ENCODE measurements at regions not wholly inside any gene's neighbourhood (a gene's known extent, or its start where the extent isn't known, plus 50 kb on each side); places are given as distances from the start of the nearest gene placed in this dataset.

- in situ Hi-C loops (cut with HindIII; ENCODE audit: low sequenced_read_pairs) = no loop called here
These were observed 139.9 kb downstream of the LACC1 start for GRCh38 chr13:44019651-44020050.

- in situ Hi-C loops (cut with HindIII; ENCODE audit: low sequenced_read_pairs) = no loop called here
These were observed 141.7 kb downstream of the LACC1 start for GRCh38 chr13:44021422-44021821.

GRCh38 chr13:44022196-44022595 lies 142.5 kb downstream of the LACC1 start:
- in situ Hi-C loops (cut with HindIII; ENCODE audit: low sequenced_read_pairs) = no loop called here

GRCh38 chr13:44024167-44024845 lies 144.6 kb downstream of the LACC1 start:
- in situ Hi-C loops (cut with HindIII; ENCODE audit: low sequenced_read_pairs) = no loop called here

GRCh38 chr13:44024846-44025195 lies 145.1 kb downstream of the LACC1 start:
- in situ Hi-C loops (cut with HindIII; ENCODE audit: low sequenced_read_pairs) = loop anchor here (25.0 kb wide), 2 partner anchors 113 to 437 kb away; no protein-coding TSS in a partner anchor

- in situ Hi-C loops (cut with HindIII; ENCODE audit: low sequenced_read_pairs) = loop anchor here (25.0 kb wide), 2 partner anchors 114 to 436 kb away; no protein-coding TSS in a partner anchor
These were observed 146.5 kb downstream of the LACC1 start for GRCh38 chr13:44026194-44026593.

DNA sequence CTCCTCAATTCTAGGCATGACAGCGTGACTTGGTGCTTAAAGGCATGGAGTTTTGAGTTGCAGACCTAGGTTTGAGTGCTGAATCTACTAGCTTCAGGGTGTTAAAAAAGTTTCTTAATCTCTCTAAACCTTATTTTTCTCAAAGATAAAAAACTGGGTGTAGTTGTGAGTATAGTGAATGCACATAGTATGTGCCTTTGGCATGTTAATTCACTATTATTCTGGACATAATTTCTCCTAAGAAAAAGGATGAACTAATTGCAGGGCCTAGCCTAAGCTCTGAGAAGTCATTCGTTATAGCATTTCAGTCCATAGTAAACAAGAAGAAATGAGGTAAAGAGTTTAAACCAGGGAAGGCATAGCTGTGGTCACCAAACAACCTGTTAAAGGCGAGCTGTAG lies 149.0 kb downstream of the LACC1 start:
- in situ Hi-C loops (cut with HindIII; ENCODE audit: low sequenced_read_pairs) = loop anchor here (25.0 kb wide), 2 partner anchors 116 to 434 kb away; no protein-coding TSS in a partner anchor

GRCh38 chr13:44030615-44031014 lies 150.9 kb downstream of the LACC1 start:
- in situ Hi-C loops (cut with HindIII; ENCODE audit: low sequenced_read_pairs) = loop anchor here (5.0 to 25.0 kb wide), 4 partner anchors 57 to 432 kb away; no protein-coding TSS in a partner anchor

GRCh38 chr13:44031555-44031954 lies 151.9 kb downstream of the LACC1 start:
- in situ Hi-C loops (cut with HindIII; ENCODE audit: low sequenced_read_pairs) = loop anchor here (5.0 to 25.0 kb wide), 4 partner anchors 56 to 431 kb away; no protein-coding TSS in a partner anchor

- in situ Hi-C loops (cut with HindIII; ENCODE audit: low sequenced_read_pairs) = loop anchor here (5.0 to 25.0 kb wide), 4 partner anchors 54 to 429 kb away; no protein-coding TSS in a partner anchor
These were observed 153.1 kb downstream of the LACC1 start for GRCh38 chr13:44032802-44033201.

DNA sequence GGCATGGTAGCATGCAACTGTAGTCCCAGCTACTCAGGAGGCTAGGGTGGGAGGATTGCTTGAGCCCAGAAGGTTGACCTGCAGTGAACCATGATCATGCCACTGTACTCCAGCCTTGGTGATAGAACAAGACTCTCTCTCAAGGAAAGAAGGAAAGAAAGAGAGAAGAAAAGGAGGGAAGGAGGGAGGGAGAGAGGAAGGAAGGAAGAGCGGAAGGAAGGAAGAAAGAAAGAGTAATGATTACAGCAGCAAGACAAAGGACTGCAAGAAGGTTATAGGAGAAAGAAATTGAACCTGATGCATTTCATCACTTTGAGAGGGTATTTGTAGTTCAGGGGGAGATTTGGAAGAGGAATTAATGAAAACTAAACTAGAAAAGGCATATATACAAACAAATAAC lies 155.7 kb downstream of the LACC1 start:
- in situ Hi-C loops (cut with HindIII; ENCODE audit: low sequenced_read_pairs) = loop anchor here (25.0 kb wide), 2 partner anchors 123 to 427 kb away; no protein-coding TSS in a partner anchor

- in situ Hi-C loops (cut with HindIII; ENCODE audit: low sequenced_read_pairs) = loop anchor here (25.0 kb wide), 2 partner anchors 128 to 422 kb away; no protein-coding TSS in a partner anchor
These were observed 160.5 kb downstream of the LACC1 start for GRCh38 chr13:44040070-44040817.

- in situ Hi-C loops (cut with HindIII; ENCODE audit: low sequenced_read_pairs) = loop anchor here (25.0 kb wide), 2 partner anchors 128 to 422 kb away; no protein-coding TSS in a partner anchor
These were observed 161.1 kb downstream of the LACC1 start for GRCh38 chr13:44040818-44041100.

DNA sequence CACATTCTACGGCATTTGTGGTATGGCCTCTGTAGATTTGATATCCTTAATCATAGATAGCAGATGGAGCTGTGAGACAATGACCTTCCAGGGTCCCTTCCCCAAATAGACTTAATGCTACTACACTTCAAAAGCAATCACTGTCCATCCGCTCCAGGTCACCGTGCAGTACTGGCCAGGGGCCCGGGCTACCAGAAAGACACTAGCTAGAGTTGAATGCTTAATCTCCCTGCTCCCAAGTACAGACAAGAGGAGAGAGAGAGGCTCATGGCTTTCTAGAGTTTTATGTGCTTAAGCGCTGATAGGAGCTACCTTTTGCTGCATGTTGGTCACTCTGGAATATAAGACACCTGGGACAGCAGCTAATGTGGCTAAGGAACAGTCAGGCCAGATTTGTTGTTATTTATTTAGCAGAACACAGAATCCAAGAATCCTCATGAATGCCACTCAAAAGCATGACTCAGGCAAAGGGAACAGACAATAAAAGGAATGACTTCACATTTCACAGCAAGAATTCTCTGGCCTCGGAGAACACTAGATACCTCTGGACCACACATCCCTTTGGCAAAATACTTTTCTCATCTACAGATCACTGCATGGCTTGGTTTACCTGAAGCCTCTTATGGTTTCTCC lies 165.0 kb downstream of the LACC1 start:
- in situ Hi-C loops (cut with HindIII; ENCODE audit: low sequenced_read_pairs) = loop anchor here (25.0 kb wide), 2 partner anchors 132 to 418 kb away; no protein-coding TSS in a partner anchor

DNA sequence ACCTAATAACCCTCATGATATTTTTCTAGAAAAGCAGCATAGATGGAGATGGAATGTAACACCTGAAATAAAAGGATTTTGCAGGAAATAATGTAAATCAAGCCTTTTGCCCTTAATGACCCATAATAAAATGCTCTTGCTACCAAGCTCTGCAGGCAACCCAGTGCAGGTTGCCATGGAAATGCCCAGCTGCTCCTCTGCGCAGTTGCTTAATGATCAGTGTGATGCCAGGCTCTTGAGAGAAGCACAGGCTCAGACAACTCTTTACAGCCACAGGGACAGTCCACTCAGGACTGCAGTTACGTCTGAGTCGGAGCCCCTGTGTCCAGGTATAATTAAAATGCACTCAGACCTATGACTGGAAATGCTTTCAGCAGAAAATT lies 165.5 kb downstream of the LACC1 start:
- in situ Hi-C loops (cut with HindIII; ENCODE audit: low sequenced_read_pairs) = loop anchor here (25.0 kb wide), 2 partner anchors 133 to 417 kb away; no protein-coding TSS in a partner anchor

- in situ Hi-C loops (cut with HindIII; ENCODE audit: low sequenced_read_pairs) = loop anchor here (25.0 kb wide), 2 partner anchors 134 to 416 kb away; no protein-coding TSS in a partner anchor
These were observed 166.7 kb downstream of the LACC1 start for GRCh38 chr13:44046428-44046827.

- in situ Hi-C loops (cut with HindIII; ENCODE audit: low sequenced_read_pairs) = loop anchor here (25.0 kb wide), 2 partner anchors 136 to 414 kb away; no protein-coding TSS in a partner anchor
These were observed 168.6 kb downstream of the LACC1 start for GRCh38 chr13:44048326-44048725.

DNA sequence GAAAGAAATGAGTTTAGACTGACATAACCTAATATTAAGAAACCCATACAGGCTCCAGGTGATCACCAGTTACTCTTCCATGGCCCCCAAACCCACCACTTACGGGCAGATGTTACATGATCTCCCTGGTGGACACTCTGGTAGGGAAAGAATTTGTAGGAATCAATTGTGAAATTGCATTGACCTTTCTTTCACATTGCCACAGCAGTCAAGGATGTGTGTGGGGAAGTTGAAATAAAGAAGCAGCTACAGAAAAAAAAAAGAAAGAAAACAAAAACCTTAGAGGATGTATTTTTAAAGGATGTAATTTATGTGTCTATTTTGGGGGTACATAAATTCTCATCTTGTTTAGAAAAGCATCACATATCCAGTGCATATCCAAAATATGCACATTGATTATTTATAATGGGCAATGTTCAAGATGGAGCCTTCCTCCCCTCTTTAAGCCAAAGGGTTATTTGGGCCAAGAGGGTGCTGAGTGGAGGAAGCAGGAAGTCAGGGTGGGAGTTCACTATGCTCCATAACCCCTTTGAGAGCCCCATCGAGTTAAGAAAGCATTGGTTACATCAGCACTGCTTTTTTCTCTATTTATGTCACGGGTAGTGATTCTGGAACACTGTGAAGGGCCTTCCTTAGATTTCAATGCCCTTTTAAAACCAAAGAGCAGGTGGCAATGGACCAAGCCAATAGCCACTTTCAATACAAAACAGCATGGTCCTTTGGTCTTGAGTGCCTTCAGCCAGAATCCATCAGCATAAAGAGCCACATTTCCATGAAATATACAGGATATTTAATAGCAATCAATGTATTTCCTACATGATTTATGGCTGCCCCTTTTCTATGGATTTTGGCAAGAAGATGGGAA lies 169.6 kb downstream of the LACC1 start:
- in situ Hi-C loops (cut with HindIII; ENCODE audit: low sequenced_read_pairs) = loop anchor here (25.0 kb wide), 2 partner anchors 137 to 413 kb away; no protein-coding TSS in a partner anchor

DNA sequence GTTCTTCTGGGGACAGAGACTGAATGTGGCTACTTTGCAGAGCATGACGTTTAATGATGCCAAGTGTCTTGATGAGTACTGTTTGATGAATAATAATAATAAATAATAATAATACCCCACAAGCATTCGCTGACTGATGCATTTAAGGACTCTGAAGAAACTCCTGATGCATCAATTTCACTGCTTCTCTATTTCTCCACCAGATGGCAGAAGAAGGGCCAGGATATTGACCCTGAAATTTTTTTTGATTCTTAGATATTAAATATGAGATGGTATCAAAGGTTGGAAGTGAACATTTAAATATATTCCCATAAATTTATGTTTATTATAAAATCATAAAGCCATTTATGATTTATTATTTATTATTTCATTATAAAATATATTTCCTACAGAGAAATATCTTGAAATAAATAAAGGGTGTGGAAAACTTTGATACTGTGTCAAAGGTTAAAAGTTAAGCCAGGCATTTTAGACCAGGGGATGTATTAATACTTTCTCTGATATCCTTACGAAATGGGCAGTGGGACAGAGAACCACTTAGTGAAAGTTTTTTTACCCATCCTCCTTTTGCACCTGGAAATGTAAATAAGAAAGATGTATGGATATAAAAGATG lies 170.9 kb downstream of the LACC1 start:
- in situ Hi-C loops (cut with HindIII; ENCODE audit: low sequenced_read_pairs) = no loop called here

- in situ Hi-C loops (cut with HindIII; ENCODE audit: low sequenced_read_pairs) = no loop called here
These were observed 171.7 kb downstream of the LACC1 start for GRCh38 chr13:44051405-44051804.

All from endothelial cell of hepatic sinusoid (primary cell).